Heart left ventricle (tissue), 16 donors: ENCODE measurements at regions not wholly inside any gene's neighbourhood (a gene's known extent, or its start where the extent isn't known, plus 50 kb on each side); places are given as distances from the start of the nearest gene placed in this dataset.

Experiments used
- ATAC-seq, 4 donors: fragments of 200-7000 bp; cut with Tn5 transposase; one replicate each; pipeline ENCODE4 v1.9.1; 2020 to 2022; ENCODE audit warnings: moderate library complexity in 4 of 4, mild to moderate bottlenecking in 3 of 4, moderate number of reproducible peaks in 1 of 4
- DNase-seq, 5 donors: peaks; one replicate each; pipeline ENCODE4 v3.0.0-alpha.2; 2020
- H3K27ac ChIP-seq, 12 donors: fragments of 200-600 bp; sonication (generic) in 4 of 12; one replicate each; pipeline versions ENCODE4 v1.5.0 to v1.8.0; 2016 to 2022; ENCODE audit warnings: mild to moderate bottlenecking in 2 of 12
- H3K27me3 ChIP-seq, 9 donors: fragments of 200-600 bp; sonication (generic) in 2 of 9; one replicate each; pipeline versions ENCODE4 v1.5.1 to v1.8.0; 2016 to 2022; ENCODE audit warnings: mild to moderate bottlenecking in 3 of 9
- H3K36me3 ChIP-seq, 9 donors: fragments of 200-600 bp; sonication (generic) in 2 of 9; one replicate each; pipeline versions ENCODE4 v1.5.0 to v1.8.0; 2018 to 2022; ENCODE audit warnings: mild to moderate bottlenecking in 2 of 9
- H3K4me1 ChIP-seq, 12 donors: fragments of 200-600 bp; sonication (generic) in 4 of 12; one replicate each; pipeline versions ENCODE4 v1.5.0 to v1.8.0; 2016 to 2022; ENCODE audit warnings: mild to moderate bottlenecking in 3 of 12
- H3K4me3 ChIP-seq, 12 donors: fragments of 200-600 bp; sonication (generic) in 4 of 12; one replicate each; pipeline versions ENCODE4 v1.5.0 to v1.8.0; 2017 to 2022; ENCODE audit warnings: mild to moderate bottlenecking in 9 of 12, moderate library complexity in 4 of 12
- H3K9me3 ChIP-seq, 12 donors: fragments of 200-600 bp; sonication (generic) in 4 of 12; one replicate each; pipeline versions ENCODE4 v1.5.0 to v1.8.0; 2016 to 2022; ENCODE audit warnings: mild to moderate bottlenecking in 1 of 12
- POLR2A ChIP-seq, 2 donors: fragments of 450-650 bp; IDR thresholded peaks; one replicate each; pipeline ENCODE4 v1.6.1; 2017; ENCODE audit warnings: antibody characterized with exemption in 2 of 2, mild to moderate bottlenecking in 2 of 2, moderate library complexity in 2 of 2
- WGBS, 4 donors: extraction: QIAGEN DNeasy Blood & Tissue Kit in 2 of 4; methylation state at CpG; one replicate each; pipeline versions ENCODE4 v1.1.5 to v1.1.7; 2013 to 2018; 5-methylcytosine and 5-hydroxymethylcytosine counted together
- intact Hi-C, 10 donors: fragments of 100-400 bp; cut with DNase I; formaldehyde crosslinking; loops; one replicate each; pipeline versions ENCODE4 v1.11.1 to v1.14.2; 2022
- TF ChIP-seq, protein P1 (sequence below), 12 donors: fragments of 200-600 bp; sonication (generic) in 4 of 12; IDR thresholded peaks; one replicate each; pipeline versions ENCODE4 v1.5.0 to v1.8.0; 2018 to 2022; ENCODE audit warnings: antibody characterized with exemption in 12 of 12, mild to moderate bottlenecking in 5 of 12
- donor health status: ischemic (EF 13 %, LVEDD 7.1; RV severe dilation, severe dysfunction).
- donor health status: healthy with polysubstance abuse.
- donor health status: DM: no; HTN: yes; CAD: no.
- donor health status: DM: no; HTN: no; CAD: no.
- donor health status: ischemic (EF 25% LVEDD 6.9; RV normal size, moderate dysfunction).
- donor health status: ischemic (EF 25% LVEDD 5.7; RV mildly dilated, moderate dysfunction).
- donor health status: healthy.
- donor health status: DM: yes; HTN: yes; CAD: no.
- donor health status: ischemic (EF 35%, LVEDD 5.7; RV mildly dilated, moderate dysfunction).
- donor health status: nonischemic (EF 11% LVEDD 7.7; RV severe dilation, severe dysfunction).
- donor health status: DM: yes; HTN: yes; CAD: no.
- donor health status: PGD.
- donor health status: ischemic (EF 29% LVEDD 5.4; RV normal size, mild dysfunction).
- donor health status: nonischemic (EF 23%, LVEDD 6.1; RV moderate dilation, normal function).

DNA sequence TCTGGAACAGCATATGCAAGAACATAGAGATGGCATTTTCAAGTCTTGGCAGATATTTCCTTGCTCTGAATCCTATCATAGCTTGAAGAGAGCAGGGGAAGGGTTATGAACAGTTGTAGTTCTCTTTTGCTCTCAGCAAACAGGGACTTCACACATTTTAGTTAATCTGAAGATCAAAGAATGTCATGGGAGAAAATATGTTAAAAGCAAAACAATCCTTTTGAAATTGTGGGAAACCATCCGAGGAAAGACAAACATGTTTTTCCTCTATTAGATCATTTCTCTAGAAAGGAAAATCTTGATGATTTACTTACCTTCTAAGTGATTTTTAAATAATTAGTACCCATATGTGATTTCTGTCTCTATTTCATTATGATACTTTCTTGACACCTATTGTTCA, 77.8 kb upstream of the DCBLD2 start:
- intact Hi-C loops, result no loop called here
- H3K27ac ChIP-seq, result no peak overlapping the region
- peaks cover 0 to 7% (median 0%) of the 10 kb centered on the region in 12 donors for H3K4me1 ChIP-seq
- no peaks in the 10 kb centered on the region for H3K36me3 ChIP-seq
- no peaks in the 10 kb centered on the region for H3K27me3 ChIP-seq
- no peak for TF ChIP-seq POLR2A (IDR thresholded peaks at IDR 0.05)
- TF ChIP-seq, protein P1, sequence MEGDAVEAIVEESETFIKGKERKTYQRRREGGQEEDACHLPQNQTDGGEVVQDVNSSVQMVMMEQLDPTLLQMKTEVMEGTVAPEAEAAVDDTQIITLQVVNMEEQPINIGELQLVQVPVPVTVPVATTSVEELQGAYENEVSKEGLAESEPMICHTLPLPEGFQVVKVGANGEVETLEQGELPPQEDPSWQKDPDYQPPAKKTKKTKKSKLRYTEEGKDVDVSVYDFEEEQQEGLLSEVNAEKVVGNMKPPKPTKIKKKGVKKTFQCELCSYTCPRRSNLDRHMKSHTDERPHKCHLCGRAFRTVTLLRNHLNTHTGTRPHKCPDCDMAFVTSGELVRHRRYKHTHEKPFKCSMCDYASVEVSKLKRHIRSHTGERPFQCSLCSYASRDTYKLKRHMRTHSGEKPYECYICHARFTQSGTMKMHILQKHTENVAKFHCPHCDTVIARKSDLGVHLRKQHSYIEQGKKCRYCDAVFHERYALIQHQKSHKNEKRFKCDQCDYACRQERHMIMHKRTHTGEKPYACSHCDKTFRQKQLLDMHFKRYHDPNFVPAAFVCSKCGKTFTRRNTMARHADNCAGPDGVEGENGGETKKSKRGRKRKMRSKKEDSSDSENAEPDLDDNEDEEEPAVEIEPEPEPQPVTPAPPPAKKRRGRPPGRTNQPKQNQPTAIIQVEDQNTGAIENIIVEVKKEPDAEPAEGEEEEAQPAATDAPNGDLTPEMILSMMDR (IDR thresholded peaks at IDR 0.05), result no peak
- DNase-seq (no peak), ATAC-seq (no peak)
- peaks cover 0 to 5% (median 0%) of the 10 kb centered on the region in 12 donors for H3K9me3 ChIP-seq
- H3K4me3 ChIP-seq, result no peak overlapping the region
- WGBS, 4 donors, result 61 to 73% (median 63%) methylated on average over 1 of the region's 1 CpG

DNA sequence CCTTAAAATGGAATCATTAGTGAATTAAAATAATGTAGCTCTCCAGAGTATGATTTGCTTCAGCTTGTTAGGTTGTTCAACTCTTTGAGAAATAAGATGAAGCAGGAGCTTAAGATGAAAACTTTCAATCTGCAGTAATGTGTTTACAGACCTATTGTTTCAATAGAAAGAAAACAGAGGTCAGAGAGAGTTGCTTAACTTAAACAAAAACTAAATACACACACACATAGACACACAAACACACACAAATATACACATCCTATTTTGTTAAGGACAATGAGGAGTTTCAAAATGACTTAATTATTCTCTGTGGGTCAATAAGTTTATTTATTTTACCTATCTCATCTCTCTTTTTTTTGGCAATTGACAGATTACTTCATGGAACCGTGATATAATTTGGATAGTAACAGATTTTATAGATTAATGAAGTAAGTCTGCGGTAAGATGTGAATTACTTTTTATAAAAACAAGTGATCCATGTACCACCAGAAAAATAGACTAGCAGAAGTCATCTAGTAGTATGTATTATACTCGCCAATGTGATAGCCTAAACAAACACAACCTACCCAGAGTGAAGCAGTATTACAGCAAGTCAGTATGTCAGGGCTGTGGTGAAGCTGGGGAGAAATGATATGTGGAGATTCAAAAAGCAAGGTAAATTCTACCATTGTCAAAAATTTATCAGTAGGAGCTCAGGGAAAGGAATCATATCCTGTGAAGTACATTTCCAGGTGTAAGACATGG, 76.7 kb upstream of the DCBLD2 start:
- no peak for TF ChIP-seq POLR2A (IDR thresholded peaks at IDR 0.05)
- TF ChIP-seq, protein P1 (IDR thresholded peaks at IDR 0.05), result no peak
- Histone ChIP-seq H3K4me1 (peaks cover 0 to 7% (median 0%) of the 10 kb centered on the region in 12 donors), H3K27me3 (no peaks in the 10 kb centered on the region), H3K27ac (peak overlapping the region in 6 of 12 donors; percentile 0 to 47 (median 25)), H3K9me3 (peaks cover 0 to 5% (median 0%) of the 10 kb centered on the region in 12 donors), H3K4me3 (no peak overlapping the region), H3K36me3 (no peaks in the 10 kb centered on the region)
- no peak for ATAC-seq
- intact Hi-C loops, result no loop called here
- WGBS, 4 donors, result 55 to 93% (median 74%) methylated on average over 3 of the region's 3 CpGs
- DNase-seq, result no peak

DNA sequence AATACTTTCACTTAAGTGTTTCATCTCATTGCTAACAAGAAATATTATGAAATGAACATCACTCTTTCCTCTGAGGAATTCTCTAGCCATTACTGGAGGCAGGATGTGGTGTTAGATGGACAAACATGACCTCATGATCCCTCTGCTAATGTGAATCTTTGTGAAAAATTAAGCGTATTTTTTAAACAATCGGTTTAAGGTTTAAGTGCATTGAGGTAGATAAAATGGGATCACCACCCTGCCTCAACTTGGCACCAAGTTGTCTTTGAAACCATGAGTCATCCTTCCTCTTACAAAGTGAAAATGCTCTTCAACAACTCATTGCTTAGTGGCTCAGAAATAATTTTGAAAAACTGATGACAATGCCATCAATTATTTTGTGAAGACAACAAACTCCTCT, 76.0 kb upstream of the DCBLD2 start:
- DNase-seq (no peak), ATAC-seq (peak in 1 of 4 donors; percentile 61)
- no peaks in the 10 kb centered on the region for H3K36me3 ChIP-seq
- intact Hi-C loops, result no loop called here
- peak overlapping the region in 6 of 12 donors; percentile 0 to 47 (median 25) for H3K27ac ChIP-seq
- H3K9me3 ChIP-seq, result peaks cover 0 to 5% (median 0%) of the 10 kb centered on the region in 12 donors
- H3K4me3 ChIP-seq, result no peak overlapping the region
- no peaks in the 10 kb centered on the region for H3K27me3 ChIP-seq
- WGBS, 4 donors, result 39 to 58% (median 46%) methylated on average over 2 of the region's 2 CpGs
- TF ChIP-seq, protein P1 (IDR thresholded peaks at IDR 0.05), result no peak
- no peak for TF ChIP-seq POLR2A (IDR thresholded peaks at IDR 0.05)
- H3K4me1 ChIP-seq, result peaks cover 0 to 7% (median 0%) of the 10 kb centered on the region in 12 donors

DNA sequence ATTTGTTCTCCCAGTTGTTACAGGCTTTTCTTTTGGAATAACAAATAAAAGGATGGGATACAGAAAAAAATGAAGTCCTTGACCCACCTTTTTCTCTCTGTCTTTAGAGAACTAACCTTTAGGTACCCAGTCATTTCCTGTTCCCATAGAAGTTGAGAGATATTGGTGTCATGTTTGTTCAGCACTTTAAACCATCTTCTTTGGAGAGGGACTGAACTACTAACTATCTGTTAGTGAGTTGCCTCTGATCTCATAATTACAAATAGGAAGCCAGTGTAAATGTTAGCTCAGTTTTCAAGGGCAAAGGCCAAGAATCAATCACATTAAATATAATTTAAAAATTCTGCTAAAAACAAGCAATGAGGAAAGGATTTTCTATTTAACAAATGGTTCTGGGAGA, 72.9 kb upstream of the DCBLD2 start:
- intact Hi-C loops, result no loop called here
- Histone ChIP-seq H3K4me1 (peaks cover 0 to 7% (median 0%) of the 10 kb centered on the region in 12 donors), H3K36me3 (no peaks in the 10 kb centered on the region), H3K4me3 (no peak overlapping the region), H3K27ac (no peak overlapping the region), H3K9me3 (peaks cover 0 to 5% (median 0%) of the 10 kb centered on the region in 12 donors), H3K27me3 (no peaks in the 10 kb centered on the region)
- ATAC-seq (no peak), DNase-seq (no peak)
- TF ChIP-seq POLR2A (IDR thresholded peaks at IDR 0.05), result no peak
- TF ChIP-seq, protein P1 (IDR thresholded peaks at IDR 0.05), result no peak
